Right hindlimb (tissue), 1 donor: ENCODE measurements at regions not wholly inside any gene's neighbourhood (a gene's known extent, or its start where the extent isn't known, plus 50 kb on each side); places are given as distances from the start of the nearest gene placed in this dataset.
"Not testable (repeated sequence)": the region's sequence is repeated elsewhere in the genome, so short reads cannot be mapped to it uniquely, and the experiment has no call there.

Experiments
- DNase-seq: peaks from one replicate; pipeline ENCODE4 v3.0.0-alpha.2; 2018

- DNase-seq = no peak
Observed at GRCh38 chr2:875687-876615, 74.7 kb upstream of the SNTG2 start.

DNA sequence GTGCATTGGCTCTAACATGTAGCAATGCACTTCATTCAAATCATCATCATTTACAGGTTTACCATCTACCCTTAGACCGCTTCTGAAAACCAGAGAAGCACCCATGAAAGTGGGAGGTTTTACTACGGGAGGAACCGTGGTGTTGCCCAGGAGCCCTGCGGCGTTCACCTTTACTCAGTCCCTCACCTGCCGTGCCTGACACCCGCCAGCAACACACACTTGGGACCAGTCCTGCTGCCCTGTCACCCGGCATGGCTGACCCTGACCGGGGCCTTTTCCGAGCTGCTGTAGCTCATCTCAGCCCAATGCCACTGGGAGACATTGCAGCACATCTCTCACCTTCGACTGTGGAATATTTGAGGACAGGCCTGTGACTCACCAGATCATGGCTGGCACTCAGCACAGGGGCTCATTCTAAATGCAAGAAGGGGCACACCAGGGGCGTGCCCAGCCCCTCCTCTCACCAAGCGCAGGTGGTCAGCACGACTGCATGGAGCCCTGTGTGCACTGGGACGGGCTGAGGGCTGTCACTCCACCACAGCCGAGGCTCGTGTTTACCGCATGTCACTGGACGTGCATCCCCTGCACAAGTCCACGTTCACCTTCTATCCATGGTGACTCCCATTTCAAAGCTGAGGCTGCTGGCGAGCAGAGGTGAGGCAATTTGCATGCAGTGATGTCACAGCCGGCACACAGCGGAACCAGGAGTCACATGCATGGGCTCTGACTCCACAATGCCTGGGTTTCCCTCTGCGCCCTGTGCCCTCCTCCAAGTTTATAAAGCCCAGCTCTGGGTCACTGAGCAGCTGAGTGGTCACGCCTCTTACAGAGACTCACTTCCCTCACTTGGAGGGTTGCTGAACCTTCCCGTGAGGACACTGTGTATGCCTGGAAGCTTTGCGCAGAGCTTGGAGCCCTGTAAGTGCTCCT is 76.7 kb upstream of the SNTG2 start:
- DNase-seq = no peak

DNA sequence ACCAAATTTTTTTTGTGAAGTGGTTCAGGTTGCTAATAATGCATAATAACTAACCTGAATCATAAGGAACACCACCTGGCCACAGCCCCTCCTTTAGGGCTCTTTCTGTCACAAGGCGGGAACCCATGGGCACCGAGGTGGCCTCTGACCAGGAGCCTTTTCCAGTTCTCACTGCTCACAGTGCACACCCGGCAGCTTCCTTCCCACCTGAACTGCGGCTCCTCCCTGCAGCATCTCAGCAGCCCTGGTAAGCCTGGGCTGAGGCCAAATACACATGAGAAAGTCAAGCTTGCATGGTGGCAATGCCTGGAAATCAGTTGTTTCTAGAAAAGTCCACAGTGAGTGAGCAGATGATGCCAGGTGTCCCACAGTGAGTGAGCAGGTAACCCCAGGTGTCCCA is 77.6 kb upstream of the SNTG2 start:
- DNase-seq = no peak

GRCh38 chr2:871926-872680 is 78.5 kb upstream of the SNTG2 start:
- DNase-seq = no peak

- DNase-seq = no peak
Observed at GRCh38 chr2:871175-871727, 79.4 kb upstream of the SNTG2 start.

- DNase-seq = no peak
Observed at GRCh38 chr2:870426-870825, 80.2 kb upstream of the SNTG2 start.

DNA sequence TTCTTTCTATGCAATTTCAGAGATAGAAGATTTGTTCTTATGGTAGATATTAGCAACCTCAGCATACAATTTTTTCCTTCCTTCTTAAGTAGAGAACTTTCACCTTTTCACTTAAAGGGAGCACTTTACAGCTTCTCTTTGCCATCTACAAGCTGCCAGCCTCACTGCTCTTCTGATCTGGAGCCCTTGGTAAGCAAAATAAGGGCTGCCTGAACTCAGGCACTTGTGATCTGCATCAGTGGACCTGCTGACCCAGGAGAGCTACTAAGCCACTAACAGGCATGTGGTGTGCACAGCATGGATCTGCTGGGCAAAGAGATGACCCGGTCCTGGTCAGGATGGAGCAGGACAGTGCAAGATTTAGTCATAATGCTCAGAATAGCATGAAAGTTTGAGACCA is 80.8 kb upstream of the SNTG2 start:
- DNase-seq = no peak

GRCh38 chr2:869357-869871 is 81.2 kb upstream of the SNTG2 start:
- no peak for DNase-seq

- not testable (repeated sequence) for DNase-seq
Observed at GRCh38 chr2:868857-869256, 81.8 kb upstream of the SNTG2 start.

DNA sequence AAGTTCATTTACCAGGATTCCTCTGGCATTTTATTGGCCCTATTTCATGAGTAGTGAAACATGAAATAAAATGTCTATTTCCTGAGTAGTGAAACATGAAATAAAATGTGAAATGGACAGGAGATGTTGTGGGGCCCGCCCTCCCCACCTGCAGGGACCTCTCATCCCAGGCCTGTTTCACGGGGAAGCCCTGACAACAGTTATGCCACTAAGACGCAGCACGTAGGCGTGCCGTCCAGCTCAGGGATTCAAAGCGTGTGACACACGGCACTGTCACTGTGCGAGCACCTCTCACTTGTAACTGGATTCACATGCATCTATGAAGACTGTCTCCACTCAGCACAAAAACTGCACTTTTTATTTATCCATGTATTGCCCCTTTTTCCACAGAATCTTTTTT is 83.4 kb upstream of the SNTG2 start:
- DNase-seq = no peak

DNA sequence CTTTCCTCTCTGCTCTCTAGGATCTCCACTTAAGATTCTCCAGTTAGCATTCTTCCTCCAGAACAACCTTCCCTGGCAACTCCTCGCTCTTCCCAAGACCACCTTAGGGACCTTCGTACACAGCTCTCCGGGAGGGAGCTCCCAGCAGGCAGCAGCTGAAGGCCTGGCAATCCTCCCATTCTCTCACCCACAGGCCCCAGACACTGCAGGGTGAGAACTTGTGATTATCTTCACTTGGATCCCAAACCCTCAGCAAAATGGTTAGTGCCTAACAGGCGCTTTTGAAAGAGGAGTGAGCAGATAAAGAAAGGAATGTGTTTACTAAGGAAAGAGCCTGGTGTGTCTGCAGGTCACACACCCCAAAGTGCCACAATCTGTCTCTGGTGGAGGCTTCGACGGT is 83.8 kb upstream of the SNTG2 start:
- no peak for DNase-seq

- no peak for DNase-seq
Observed at GRCh38 chr2:866009-866680, 84.5 kb upstream of the SNTG2 start.

DNA sequence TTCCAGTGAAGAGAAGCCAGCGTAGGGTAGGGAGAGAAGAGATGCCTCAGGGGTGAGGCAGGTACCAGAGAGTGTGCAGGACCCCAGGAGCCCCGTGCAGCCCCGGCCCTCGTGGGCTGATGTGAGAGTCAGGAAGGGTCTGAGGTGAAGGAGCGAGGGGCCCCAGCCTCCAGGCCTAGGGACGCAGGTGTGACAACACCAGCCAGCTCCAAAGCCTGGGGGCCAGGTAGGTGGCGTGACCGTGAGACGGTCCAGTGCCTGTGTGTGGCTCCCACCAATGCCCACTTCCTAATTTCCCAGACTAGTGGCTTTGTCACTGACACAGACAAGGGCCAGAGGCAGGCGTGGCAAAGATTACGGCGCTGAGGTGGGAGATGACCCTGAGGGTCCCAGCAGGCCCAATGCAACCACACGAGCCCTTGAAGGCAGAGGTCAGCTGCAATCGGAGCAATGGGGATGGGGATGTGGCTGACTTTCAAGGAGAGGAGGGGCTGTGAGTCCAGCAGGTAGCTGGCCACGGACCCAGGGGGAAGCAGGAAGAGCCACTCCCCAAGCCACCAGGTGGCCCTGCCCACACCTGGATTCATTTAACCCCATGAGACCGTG is 86.0 kb upstream of the SNTG2 start:
- DNase-seq = no peak

- no peak for DNase-seq
Observed at GRCh38 chr2:863732-864450, 86.8 kb upstream of the SNTG2 start.

GRCh38 chr2:862731-863466 is 87.8 kb upstream of the SNTG2 start:
- no peak for DNase-seq

GRCh38 chr2:862355-862687 is 88.3 kb upstream of the SNTG2 start:
- no peak for DNase-seq

- no peak for DNase-seq
Observed at GRCh38 chr2:861655-862354, 88.8 kb upstream of the SNTG2 start.

DNA sequence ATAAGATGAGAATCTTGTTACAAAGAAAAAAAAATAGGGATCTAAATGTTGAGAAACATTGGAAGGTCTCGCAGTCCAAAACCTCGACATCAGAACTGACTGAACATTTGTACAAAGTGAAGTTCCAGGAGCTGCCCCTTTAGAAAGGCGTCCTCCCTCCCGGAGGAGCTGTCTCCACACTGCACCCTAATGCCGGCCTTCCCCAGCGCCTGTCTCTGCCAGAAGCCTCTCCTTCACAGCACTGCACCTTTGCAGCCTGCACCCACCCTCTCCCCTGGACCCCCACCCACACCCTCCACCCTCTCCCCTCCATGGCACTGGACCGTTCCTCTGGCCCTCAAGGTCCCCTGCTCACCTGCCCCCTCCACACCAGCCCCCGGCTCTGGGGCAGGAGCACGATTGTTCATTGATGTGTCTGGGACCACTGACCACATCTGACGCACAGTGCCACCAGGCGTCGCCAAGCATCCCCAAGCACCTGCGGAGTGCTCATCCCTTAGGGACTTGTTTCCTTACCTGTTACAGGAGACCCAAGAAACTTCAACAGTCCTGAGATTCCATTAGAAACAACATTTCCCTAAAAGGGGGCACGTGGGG is 90.3 kb upstream of the SNTG2 start:
- no peak for DNase-seq

DNA sequence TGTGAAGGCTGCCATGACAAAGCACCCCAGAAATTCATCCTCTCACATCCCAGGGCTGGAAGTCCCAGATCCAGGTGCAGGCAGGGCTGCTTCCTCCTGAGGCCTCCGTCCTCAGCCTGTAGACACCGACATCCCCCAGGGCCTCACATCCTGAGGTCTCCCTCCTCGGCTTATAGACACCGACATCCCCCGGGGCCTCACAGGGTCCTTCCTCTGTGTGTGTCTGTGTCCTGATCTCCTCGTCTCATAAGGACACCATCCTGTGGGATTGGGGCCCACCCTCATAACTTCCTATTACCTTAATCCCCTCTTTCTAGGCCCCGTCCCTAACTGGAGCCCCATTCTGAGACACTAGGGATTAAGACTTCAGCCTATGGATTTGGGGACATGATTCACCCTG is 92.0 kb upstream of the SNTG2 start:
- DNase-seq = no peak
